Pancreas (tissue), 10 donors: ENCODE measurements at regions not wholly inside any gene's neighbourhood (a gene's known extent, or its start where the extent isn't known, plus 50 kb on each side); places are given as distances from the start of the nearest gene placed in this dataset.
"Not testable (repeated sequence)": the region's sequence is repeated elsewhere in the genome, so short reads cannot be mapped to it uniquely, and the experiment has no call there.

Experiments
- ATAC-seq, 4 donors: fragments of 200-7000 bp; cut with Tn5 transposase; one replicate each; pipeline versions ENCODE4 v1.8.0 to v1.9.1; 2020; ENCODE audit warnings: mild to moderate bottlenecking in 4 of 4, moderate library complexity in 4 of 4
- DNase-seq, 6 donors: peaks; one replicate each; pipeline ENCODE4 v3.0.0-alpha.2; 2020
- FAIRE-seq: peaks from 2 replicates; lab custom pipeline; 2012; peaks lifted over from hg19 to GRCh38; lab: Jason Lieb, UNC
- H3K27ac ChIP-seq, 4 donors: fragments of 200-600 bp; sonication (generic); 1 replicate in 3 of 4; 2 replicates in 1 of 4; pipeline versions ENCODE4 v1.5.0 to v1.8.0; 2020
- H3K27me3 ChIP-seq, 4 donors: fragments of 200-600 bp; one replicate each; pipeline ENCODE4 v1.8.0; 2021
- H3K36me3 ChIP-seq, 3 donors: fragments of 200-600 bp; sonication (generic) in 1 of 3; one replicate each; pipeline versions ENCODE4 v1.5.0 to v1.8.0; 2020 to 2021
- H3K4me1 ChIP-seq, 3 donors: fragments of 200-600 bp; one replicate each; pipeline ENCODE4 v1.8.0; 2021
- H3K4me3 ChIP-seq, 4 donors: fragments of 200-600 bp; sonication (generic) in 2 of 4; one replicate each; pipeline versions ENCODE4 v1.5.0 to v1.8.0; 2020 to 2021
- H3K9me3 ChIP-seq, 4 donors: fragments of 200-600 bp; one replicate each; pipeline ENCODE4 v1.8.0; 2021
- CTCF ChIP-seq, 4 donors: fragments of 200-600 bp; sonication (generic) in 3 of 4; IDR thresholded peaks; one replicate each; pipeline versions ENCODE4 v1.5.0 to v1.8.0; 2021; ENCODE audit warnings: antibody characterized with exemption in 4 of 4
- WGBS, 2 donors: extraction: QIAGEN DNeasy Blood & Tissue Kit; methylation state at CpG; one replicate each; pipeline ENCODE4 v1.1.7; 2013; 5-methylcytosine and 5-hydroxymethylcytosine counted together
- intact Hi-C, 3 donors: fragments of 100-400 bp; cut with DNase I; formaldehyde crosslinking; loops; one replicate each; pipeline versions ENCODE4 v1.11.1 to v1.14.2; 2022
- donor health status: healthy with polysubstance abuse.
- donor health status: DM: no; HTN: no; CAD: no; lungs with moderate emphysema.
- donor health status: DM: no; HTN: no; CAD: no.
- donor health status: control.
- donor health status: control.
- donor health status: Bipolar disorder and iron deficiency.
- donor health status: DM: yes; HTN: yes; CAD: no.
- donor health status: DM: no; HTN: no; CAD: no.
- donor health status: DM: no; HTN: no; CAD: no.
- donor health status: DM: yes; HTN: yes; CAD: no.

- no peak overlapping the region for H3K27ac ChIP-seq
- no peaks in the 10 kb centered on the region for H3K36me3 ChIP-seq
- H3K27me3 ChIP-seq, result peaks cover 0 to 16% (median 0%) of the 10 kb centered on the region in 4 donors
- no peak for TF ChIP-seq CTCF (IDR thresholded peaks at IDR 0.05)
- WGBS, 2 donors, result 44 to 52% methylated on average over 8 of the region's 8 CpGs
- peak in 3 of 4 donors; percentile 58 to 81 (median 60) for ATAC-seq
- H3K4me1 ChIP-seq, result peaks cover 0 to 6% (median 0%) of the 10 kb centered on the region in 3 donors
- no peak for DNase-seq
- H3K9me3 ChIP-seq, result no peaks in the 10 kb centered on the region
- FAIRE-seq, result no peak
- no peak overlapping the region for H3K4me3 ChIP-seq
- intact Hi-C loops, result loop anchor here in 1 of 3 donors (5.0 kb wide), 1 partner anchor 262 kb away; no protein-coding TSS in a partner anchor
These were observed 88.6 kb upstream of the TMEM164 start for GRCh38 chrX:109914114-109914849.

GRCh38 chrX:109918753-109919152 is 84.2 kb upstream of the TMEM164 start:
- no peak overlapping the region for H3K4me3 ChIP-seq
- peaks cover 0 to 6% (median 0%) of the 10 kb centered on the region in 3 donors for H3K4me1 ChIP-seq
- H3K27me3 ChIP-seq, result peaks cover 0 to 13% (median 0%) of the 10 kb centered on the region in 4 donors
- FAIRE-seq (no peak), DNase-seq (no peak), ATAC-seq (peak in 2 of 4 donors; percentile 14 to 27)
- WGBS, 2 donors, result 9 to 41% methylated on average over 1 of the region's 1 CpG
- H3K9me3 ChIP-seq, result no peaks in the 10 kb centered on the region
- intact Hi-C loops, result no loop called here
- no peak for TF ChIP-seq CTCF (IDR thresholded peaks at IDR 0.05)
- H3K27ac ChIP-seq, result no peak overlapping the region
- no peaks in the 10 kb centered on the region for H3K36me3 ChIP-seq

GRCh38 chrX:109920325-109920724 is 82.6 kb upstream of the TMEM164 start:
- intact Hi-C loops, result loop anchor here in 2 of 3 donors (10.0 kb wide), 1 partner anchor 224 kb away; no protein-coding TSS in a partner anchor
- H3K9me3 ChIP-seq, result no peaks in the 10 kb centered on the region
- WGBS, 2 donors, result 61 to 62% methylated on average over 4 of the region's 4 CpGs
- FAIRE-seq, result peak; percentile 39
- H3K27me3 ChIP-seq, result peaks cover 0 to 15% (median 0%) of the 10 kb centered on the region in 4 donors
- H3K4me3 ChIP-seq, result no peak overlapping the region
- TF ChIP-seq CTCF (IDR thresholded peaks at IDR 0.05), result no peak
- H3K4me1 ChIP-seq, result peaks cover 0 to 6% (median 0%) of the 10 kb centered on the region in 3 donors
- no peaks in the 10 kb centered on the region for H3K36me3 ChIP-seq
- DNase-seq, result no peak
- no peak overlapping the region for H3K27ac ChIP-seq
- peak in 1 of 4 donors; percentile 39 for ATAC-seq

- Histone ChIP-seq H3K27ac (no peak overlapping the region), H3K4me1 (peaks cover 0 to 6% (median 0%) of the 10 kb centered on the region in 3 donors), H3K27me3 (peaks cover 0 to 17% (median 0%) of the 10 kb centered on the region in 4 donors), H3K4me3 (no peak overlapping the region), H3K36me3 (no peaks in the 10 kb centered on the region), H3K9me3 (no peaks in the 10 kb centered on the region)
- intact Hi-C loops, result loop anchor here in 2 of 3 donors (10.0 kb wide), 1 partner anchor 224 kb away; no protein-coding TSS in a partner anchor
- ATAC-seq, result no peak
- 62 to 71% methylated on average over 2 of the region's 2 CpGs for WGBS, 2 donors
- no peak for DNase-seq
- no peak for TF ChIP-seq CTCF (IDR thresholded peaks at IDR 0.05)
- FAIRE-seq, result no peak
These were observed 82.0 kb upstream of the TMEM164 start for GRCh38 chrX:109920868-109921267.

GRCh38 chrX:109922190-109922589 is 80.7 kb upstream of the TMEM164 start:
- peaks cover 0 to 6% (median 0%) of the 10 kb centered on the region in 3 donors for H3K4me1 ChIP-seq
- H3K27ac ChIP-seq, result no peak overlapping the region
- 74 to 88% methylated on average over 2 of the region's 2 CpGs for WGBS, 2 donors
- DNase-seq (no peak), ATAC-seq (no peak), FAIRE-seq (no peak)
- TF ChIP-seq CTCF (IDR thresholded peaks at IDR 0.05), result no peak
- no peak overlapping the region for H3K4me3 ChIP-seq
- peaks cover 0 to 17% (median 0%) of the 10 kb centered on the region in 4 donors for H3K27me3 ChIP-seq
- no peaks in the 10 kb centered on the region for H3K36me3 ChIP-seq
- H3K9me3 ChIP-seq, result no peaks in the 10 kb centered on the region
- intact Hi-C loops, result loop anchor here in 2 of 3 donors (10.0 kb wide), 1 partner anchor 223 kb away; no protein-coding TSS in a partner anchor

- H3K27me3 ChIP-seq, H3K4me1 ChIP-seq, H3K4me3 ChIP-seq, H3K27ac ChIP-seq, DNase-seq, H3K36me3 ChIP-seq, H3K9me3 ChIP-seq, ATAC-seq: not testable (repeated sequence)
- intact Hi-C loops, result loop anchor here in 2 of 3 donors (10.0 kb wide), 1 partner anchor 220 kb away; no protein-coding TSS in a partner anchor
- FAIRE-seq, result peak; percentile 79
- WGBS, 2 donors, result 82 to 86% methylated on average over 3 of the region's 3 CpGs
These were observed 77.9 kb upstream of the TMEM164 start for GRCh38 chrX:109925003-109925402.
